H1 (cell line): ENCODE measurements at regions not wholly inside any gene's neighbourhood (a gene's known extent, or its start where the extent isn't known, plus 50 kb on each side); places are given as distances from the start of the nearest gene placed in this dataset.
A peak's percentile ranks its signal among the peaks of the same experiment; 100 is the strongest.

Source experiments
- CTCF ChIA-PET: fragments of 300-600 bp; sonication (Branson Sonifier 250); formaldehyde crosslinking; loops from one replicate; lab custom pipeline; 2021; ENCODE audit not compliant: partially characterized antibody; lab: Charles Lee
- POLR2A ChIA-PET: fragments of 300-600 bp; sonication (Branson Sonifier 250); formaldehyde crosslinking; loops from one replicate; lab custom pipeline; 2021; ENCODE audit warnings: inconsistent platforms; ENCODE audit not compliant: partially characterized antibody; lab: Charles Lee
- DNase-seq, 2 experiments: peaks; one replicate each; pipeline versions ENCODE4 v3.0.0 to v3.0.0-alpha.2; 2010 to 2022; ENCODE audit warnings: low spot score in 2 of 2, low read depth in 1 of 2, mixed read lengths in 1 of 2
- FAIRE-seq: peaks from 2 replicates; lab custom pipeline; 2011; peaks lifted over from hg19 to GRCh38; lab: Jason Lieb, UNC
- H2AFZ ChIP-seq: 2 replicates; pipeline ENCODE4 v1.8.1; 2012; ENCODE audit warnings: low read length, inconsistent platforms
- H2AK5ac ChIP-seq: 2 replicates; pipeline ENCODE4 v1.6.1; 2013; ENCODE audit warnings: low read depth, low read length
- H2BK120ac ChIP-seq: replicated peaks from 2 replicates; pipeline ENCODE3; 2013; ENCODE audit warnings: low read depth, low read length, inconsistent platforms
- H2BK12ac ChIP-seq: 2 replicates; pipeline ENCODE4 v1.6.1; 2013; ENCODE audit warnings: low read depth, low read length
- H2BK15ac ChIP-seq: 2 replicates; pipeline ENCODE4 v1.6.1; 2013; ENCODE audit warnings: low read length
- H2BK20ac ChIP-seq: 2 replicates; pipeline ENCODE4 v1.6.1; 2013; ENCODE audit warnings: low read length
- H2BK5ac ChIP-seq: 2 replicates; pipeline ENCODE4 v1.6.1; 2013; ENCODE audit warnings: low read depth, low read length
- H3K14ac ChIP-seq: 2 replicates; pipeline ENCODE4 v1.6.1; 2013; ENCODE audit warnings: inconsistent platforms; ENCODE audit not compliant: insufficient read length
- H3K18ac ChIP-seq: 2 replicates; pipeline ENCODE4 v1.6.1; 2013; ENCODE audit warnings: low read length; ENCODE audit errors: extremely low read depth
- H3K23ac ChIP-seq: 2 replicates; pipeline ENCODE4 v1.6.1; 2013; ENCODE audit warnings: inconsistent platforms; ENCODE audit not compliant: insufficient read length
- H3K23me2 ChIP-seq: 2 replicates; pipeline ENCODE4 v1.6.1; 2013; ENCODE audit warnings: low read depth, low read length
- H3K27ac ChIP-seq: 2 replicates; pipeline ENCODE4 v1.6.1; 2011; ENCODE audit warnings: low read depth, low read length, inconsistent platforms
- H3K27me3 ChIP-seq, 4 experiments: replicated peaks in 1 of 4; 1 replicate in 1 of 4; 2 replicates in 3 of 4; pipeline versions ENCODE4 v1.6.1 to v1.8.1; 2011 to 2013; ENCODE audit warnings: low read length in 3 of 4, mild to moderate bottlenecking in 3 of 4, inconsistent platforms in 2 of 4, mixed read lengths in 2 of 4, moderate library complexity in 1 of 4; ENCODE audit not compliant: control insufficient read depth in 3 of 4, insufficient read depth in 3 of 4; ENCODE audit errors: extremely low read depth in 1 of 4
- H3K36me3 ChIP-seq, 4 experiments: 2 replicates each; pipeline versions ENCODE4 v1.6.1 to v1.8.1; 2011 to 2013; ENCODE audit warnings: mild to moderate bottlenecking in 4 of 4, low read length in 3 of 4, moderate library complexity in 2 of 4, control low read depth in 1 of 4, inconsistent platforms in 1 of 4; ENCODE audit not compliant: insufficient read depth in 4 of 4, control insufficient read depth in 2 of 4
- H3K4ac ChIP-seq: replicated peaks from 2 replicates; pipeline ENCODE3; 2013; ENCODE audit warnings: low read length, low read depth, mixed read lengths, inconsistent platforms; ENCODE audit not compliant: insufficient read length
- H3K4me1 ChIP-seq, 4 experiments: replicated peaks in 1 of 4; 1 replicate in 1 of 4; 2 replicates in 3 of 4; pipeline versions ENCODE4 v1.6.1 to v1.8.1; 2011 to 2013; ENCODE audit warnings: low read length in 3 of 4, inconsistent platforms in 2 of 4, mixed read lengths in 1 of 4; ENCODE audit not compliant: insufficient read depth in 4 of 4, control insufficient read depth in 3 of 4
- H3K4me2 ChIP-seq, 2 experiments: 2 replicates each; pipeline versions ENCODE4 v1.6.1 to v1.8.1; 2011 to 2013; ENCODE audit warnings: low read depth in 2 of 2, low read length in 2 of 2, control low read depth in 1 of 2, inconsistent platforms in 1 of 2, mild to moderate bottlenecking in 1 of 2; ENCODE audit not compliant: insufficient read depth in 1 of 2
- H3K4me3 ChIP-seq, 4 experiments: fragments of 200-600, 300-600 bp in 1 of 4; sonication (generic), shearing (Covaris generic), sonication (Bioruptor Twin) in 1 of 4; 2 replicates each; pipeline versions ENCODE4 v1.5.1 to v1.8.1; 2011 to 2016; ENCODE audit warnings: low read length in 4 of 4, low read depth in 3 of 4, control low read depth in 2 of 4, inconsistent platforms in 2 of 4, mild to moderate bottlenecking in 2 of 4, mixed read lengths in 1 of 4, moderate library complexity in 1 of 4; ENCODE audit not compliant: insufficient read depth in 2 of 4; ENCODE audit errors: extremely low read depth in 1 of 4
- H3K56ac ChIP-seq: replicated peaks from 2 replicates; pipeline ENCODE3; 2013; ENCODE audit warnings: low read depth, mild to moderate bottlenecking, mixed read lengths, low read length, inconsistent platforms; ENCODE audit not compliant: insufficient read length
- H3K79me1 ChIP-seq: 2 replicates; pipeline ENCODE4 v1.6.1; 2013; ENCODE audit warnings: low read depth, low read length, control low read depth
- H3K79me2 ChIP-seq, 2 experiments: 2 replicates each; pipeline versions ENCODE4 v1.6.1 to v1.8.1; 2012 to 2013; ENCODE audit warnings: low read length in 2 of 2, mild to moderate bottlenecking in 2 of 2, inconsistent platforms in 1 of 2; ENCODE audit not compliant: insufficient read depth in 2 of 2, control insufficient read depth in 1 of 2
- H3K9ac ChIP-seq, 4 experiments: replicated peaks in 1 of 4; 1 replicate in 1 of 4; 2 replicates in 3 of 4; pipeline versions ENCODE4 v1.6.1 to v1.8.1; 2011 to 2013; ENCODE audit warnings: low read depth in 3 of 4, low read length in 3 of 4, control low read depth in 2 of 4, mild to moderate bottlenecking in 2 of 4, moderate library complexity in 2 of 4, inconsistent platforms in 1 of 4; ENCODE audit errors: extremely low read depth in 1 of 4
- H3K9me3 ChIP-seq, 2 experiments: 2 replicates each; pipeline versions ENCODE4 v1.6.1 to v1.8.1; 2012 to 2013; ENCODE audit warnings: mild to moderate bottlenecking in 2 of 2, moderate library complexity in 2 of 2, control low read depth in 1 of 2, inconsistent platforms in 1 of 2, low read depth in 1 of 2, low read length in 1 of 2, mixed read lengths in 1 of 2; ENCODE audit not compliant: insufficient read depth in 2 of 2
- H4K20me1 ChIP-seq, 2 experiments: replicated peaks in 1 of 2; 2 replicates each; pipeline versions ENCODE3 to v1.8.1; 2011 to 2013; ENCODE audit warnings: inconsistent platforms in 2 of 2, low read length in 2 of 2, mild to moderate bottlenecking in 1 of 2; ENCODE audit not compliant: insufficient read depth in 2 of 2, control insufficient read depth in 1 of 2
- H4K5ac ChIP-seq: 2 replicates; pipeline ENCODE4 v1.6.1; 2013; ENCODE audit warnings: low read length, low read depth, mixed read lengths, inconsistent platforms; ENCODE audit not compliant: insufficient read length
- H4K8ac ChIP-seq: 2 replicates; pipeline ENCODE4 v1.8.0; 2013; ENCODE audit warnings: mild to moderate bottlenecking, moderate library complexity, low read length, inconsistent platforms; ENCODE audit not compliant: insufficient read depth; ENCODE audit errors: extremely low read depth
- H4K91ac ChIP-seq: replicated peaks from 2 replicates; pipeline ENCODE3; 2013; ENCODE audit warnings: low read length, mixed read lengths, inconsistent platforms; ENCODE audit not compliant: insufficient read length
- CTCF ChIP-seq, 3 experiments: IDR thresholded peaks; 1 replicate in 2 of 3; 2 replicates in 1 of 3; pipeline versions ENCODE4 v1.5.1 to v1.6.1; 2011; ENCODE audit warnings: low read length in 3 of 3, mild to moderate bottlenecking in 3 of 3, inconsistent platforms in 2 of 3, low read depth in 1 of 3, moderate library complexity in 1 of 3; ENCODE audit not compliant: insufficient read depth in 1 of 3; ENCODE audit errors: control extremely low read depth in 1 of 3
- MAX ChIP-seq: IDR thresholded peaks from 2 replicates; pipeline ENCODE4 v1.6.1; 2012; ENCODE audit warnings: inconsistent platforms
- WGBS, 2 experiments: shearing (Covaris generic) in 1 of 2; methylation state at CpG; one replicate each; pipeline versions ENCODE4 v1.1.6 to v1.1.7; 2013 to 2015; ENCODE audit warnings: low lambda C conversion rate in 2 of 2, mixed read lengths in 2 of 2, inconsistent platforms in 1 of 2, low coverage in 1 of 2, missing lambda C conversion rate in 1 of 2; ENCODE audit not compliant: insufficient replicate concordance in 2 of 2, insufficient coverage in 1 of 2, insufficient read length in 1 of 2; ENCODE audit errors: extremely low coverage in 1 of 2, missing lambda C conversion rate in 1 of 2; 5-methylcytosine and 5-hydroxymethylcytosine counted together

GRCh38 chr13:111663953-111664421, 343.5 kb downstream of the TEX29 start:
- Histone ChIP-seq H3K4ac (no peak overlapping the region), H2BK120ac (no peak overlapping the region), H2BK15ac (no peak overlapping the region), H2BK12ac (no peak overlapping the region), H3K4me2 (no peak overlapping the region), H2BK20ac (no peak overlapping the region), H4K5ac (no peak overlapping the region), H3K56ac (no peak overlapping the region), H3K79me2 (no peaks in the 10 kb centered on the region), H2AFZ (no peak overlapping the region), H4K8ac (peak overlapping the region; percentile 35; the same call in 1 of the 2 replicates), H3K4me3 (no peak overlapping the region), H2BK5ac (no peak overlapping the region), H4K91ac (no peak overlapping the region), H3K14ac (no peak overlapping the region), H3K18ac (no peak overlapping the region), H3K9ac (no peak overlapping the region), H3K23ac (no peak overlapping the region), H3K9me3 (no peaks in the 10 kb centered on the region; a peak in 1 of 4 replicates), H3K36me3 (no peaks in the 10 kb centered on the region; a peak in 1 of 8 replicates), H2AK5ac (no peak overlapping the region), H3K27ac (no peak overlapping the region), H3K27me3 (peaks cover 0 to 5% (median 3%) of the 10 kb centered on the region in 4 experiments; a peak in 2 of 7 replicates), H3K23me2 (peaks cover 3% of the 10 kb centered on the region), H3K4me1 (peaks cover 0 to 8% (median 4%) of the 10 kb centered on the region in 4 experiments; a peak in 3 of 7 replicates), H3K79me1 (no peaks in the 10 kb centered on the region), H4K20me1 (peaks cover 0 to 4% of the 10 kb centered on the region in 2 experiments)
- ChIA-PET POLR2A (no interaction called here), CTCF (interaction anchor here (0.6 kb wide), 2 partner anchors 260 to 925 kb away, joined by 3 read pairs; no protein-coding TSS in a partner anchor)
- FAIRE-seq (no peak), DNase-seq (peak in 1 of 2 experiments; percentile 36)
- 90% methylated on average over 9 of the region's 9 CpGs; no CpG with 5 or more reads in 1 of the 2 experiments for WGBS, 2 experiments
- TF ChIP-seq CTCF (IDR thresholded peaks at IDR 0.05; ENCODE audit: control extremely low read depth in 1 of 3, insufficient read depth in 1 of 3, low read depth in 1 of 3, low read length in 3 of 3) (no peak), MAX (no peak)
